Activated gamma-delta T cell treated with Interleukin-2 at 50 U/mL for 16 hours (primary cell): ENCODE measurements at regions not wholly inside any gene's neighbourhood (a gene's known extent, or its start where the extent isn't known, plus 50 kb on each side); places are given as distances from the start of the nearest gene placed in this dataset.

Source experiments
- DNase-seq: peaks from one replicate; pipeline ENCODE4 v3.0.0-alpha.2; 2020

- no peak for DNase-seq
These were observed 54.4 kb upstream of the PIK3R1 start for GRCh38 chr5:68161156-68161555.

- DNase-seq = no peak
These were observed 56.2 kb upstream of the PIK3R1 start for GRCh38 chr5:68159224-68159951.

GRCh38 chr5:68155940-68156339 is 59.6 kb upstream of the PIK3R1 start:
- DNase-seq = no peak

- no peak for DNase-seq
These were observed 61.3 kb upstream of the PIK3R1 start for GRCh38 chr5:68154119-68154857.

GRCh38 chr5:68151812-68152211 is 63.7 kb upstream of the PIK3R1 start:
- no peak for DNase-seq

- DNase-seq = no peak
These were observed 66.4 kb upstream of the PIK3R1 start for GRCh38 chr5:68149189-68149588.

GRCh38 chr5:68148096-68148495 is 67.5 kb upstream of the PIK3R1 start:
- DNase-seq = no peak

GRCh38 chr5:68147659-68148058 is 67.9 kb upstream of the PIK3R1 start:
- no peak for DNase-seq

GRCh38 chr5:68141494-68141893 is 74.1 kb upstream of the PIK3R1 start:
- no peak for DNase-seq

GRCh38 chr5:68140763-68141162 is 74.8 kb upstream of the PIK3R1 start:
- DNase-seq = no peak

GRCh38 chr5:68139611-68140441 is 75.7 kb upstream of the PIK3R1 start:
- no peak for DNase-seq

GRCh38 chr5:68137511-68138140 is 77.9 kb upstream of the PIK3R1 start:
- no peak for DNase-seq

GRCh38 chr5:68134669-68135313 is 80.8 kb upstream of the PIK3R1 start:
- no peak for DNase-seq

- DNase-seq = no peak
These were observed 81.4 kb upstream of the PIK3R1 start for GRCh38 chr5:68134033-68134668.

GRCh38 chr5:68130253-68130652 is 85.3 kb upstream of the PIK3R1 start:
- DNase-seq = no peak

GRCh38 chr5:68129364-68129763 is 86.2 kb upstream of the PIK3R1 start:
- no peak for DNase-seq

GRCh38 chr5:68126886-68127285 is 88.7 kb upstream of the PIK3R1 start:
- no peak for DNase-seq

- no peak for DNase-seq
These were observed 92.9 kb upstream of the PIK3R1 start for GRCh38 chr5:68122439-68123328.

- no peak for DNase-seq
These were observed 98.6 kb upstream of the PIK3R1 start for GRCh38 chr5:68116868-68117411.

GRCh38 chr5:68116408-68116807 is 99.1 kb upstream of the PIK3R1 start:
- DNase-seq = no peak

- DNase-seq = no peak
These were observed 100.0 kb upstream of the PIK3R1 start for GRCh38 chr5:68115584-68115983.
